Tibial nerve (tissue), 4 donors: ENCODE measurements at regions not wholly inside any gene's neighbourhood (a gene's known extent, or its start where the extent isn't known, plus 50 kb on each side); places are given as distances from the start of the nearest gene placed in this dataset.

Experiments
- DNase-seq, 2 donors: peaks; one replicate each; pipeline ENCODE4 v3.0.0-alpha.2; 2019; ENCODE audit warnings: low spot score in 2 of 2
- H3K27ac ChIP-seq, 4 donors: fragments of 200-600 bp; sonication (generic) in 3 of 4; one replicate each; pipeline ENCODE4 v1.5.1; 2017 to 2019; ENCODE audit warnings: mild to moderate bottlenecking in 1 of 4
- H3K27me3 ChIP-seq, 2 donors: fragments of 200-600 bp; sonication (generic) in 1 of 2; one replicate each; pipeline versions ENCODE4 v1.5.1 to v1.6.0; 2017 to 2019
- H3K36me3 ChIP-seq, 3 donors: fragments of 200-600 bp; sonication (generic); one replicate each; pipeline ENCODE4 v1.5.1; 2018 to 2019
- H3K4me1 ChIP-seq, 4 donors: fragments of 200-600 bp; sonication (generic) in 3 of 4; one replicate each; pipeline ENCODE4 v1.5.1; 2017 to 2019
- H3K4me3 ChIP-seq, 4 donors: fragments of 200-600 bp; sonication (generic) in 3 of 4; one replicate each; pipeline ENCODE4 v1.5.1; 2017 to 2019; ENCODE audit warnings: mild to moderate bottlenecking in 1 of 4, moderate library complexity in 1 of 4
- H3K9me3 ChIP-seq, 4 donors: fragments of 200-600 bp; sonication (generic) in 3 of 4; one replicate each; pipeline ENCODE4 v1.5.1; 2017 to 2019
- EP300 ChIP-seq, 2 donors: sonication (generic); formaldehyde crosslinking; IDR thresholded peaks; one replicate each; pipeline ENCODE4 v1.6.1; 2017; ENCODE audit warnings: antibody characterized with exemption in 2 of 2, mild to moderate bottlenecking in 1 of 2
- POLR2A ChIP-seq, 2 donors: fragments of 450-650 bp; IDR thresholded peaks; one replicate each; pipeline ENCODE4 v1.6.1; 2017; ENCODE audit warnings: antibody characterized with exemption in 2 of 2, mild to moderate bottlenecking in 2 of 2, moderate library complexity in 2 of 2
- WGBS, 2 donors: methylation state at CpG; one replicate each; pipeline ENCODE4 v1.1.5; 2018; 5-methylcytosine and 5-hydroxymethylcytosine counted together
- TF ChIP-seq, protein P1 (sequence below), 5 experiments: fragments of 200-600 bp in 3 of 5; fragments of 450-650 bp in 2 of 5; sonication (generic) in 3 of 5; IDR thresholded peaks; one replicate each; pipeline ENCODE4 v1.5.1; 2016 to 2019; ENCODE audit warnings: antibody characterized with exemption in 5 of 5, mild to moderate bottlenecking in 3 of 5, moderate library complexity in 2 of 5

DNA sequence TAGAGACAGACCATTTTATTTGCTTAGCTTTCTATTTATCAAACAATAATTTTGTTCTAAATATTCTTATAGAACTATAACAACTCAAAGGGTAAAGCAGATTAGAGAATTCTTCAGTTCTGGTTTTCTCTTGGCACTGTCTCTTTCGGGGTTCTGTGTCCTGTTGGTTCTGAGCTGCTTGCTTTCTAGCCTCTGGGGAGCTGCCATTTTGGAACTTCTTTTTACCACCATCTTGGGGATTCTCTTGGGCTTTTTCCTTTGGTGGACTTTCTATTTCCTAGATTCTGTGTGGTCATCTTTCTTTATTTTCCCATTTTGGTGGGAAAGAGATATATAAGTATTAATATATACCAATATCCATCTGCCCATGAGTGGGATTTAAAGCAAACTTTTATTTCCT lies 467.7 kb downstream of the PCNX1 start:
- no peak overlapping the region for H3K27ac ChIP-seq
- no peaks in the 10 kb centered on the region for H3K36me3 ChIP-seq
- no peak for DNase-seq
- peaks cover 0 to 25% (median 13%) of the 10 kb centered on the region in 4 donors for H3K4me1 ChIP-seq
- no peaks in the 10 kb centered on the region for H3K27me3 ChIP-seq
- TF ChIP-seq EP300 (IDR thresholded peaks at IDR 0.05) (no peak), POLR2A (IDR thresholded peaks at IDR 0.05) (no peak)
- TF ChIP-seq, protein P1, sequence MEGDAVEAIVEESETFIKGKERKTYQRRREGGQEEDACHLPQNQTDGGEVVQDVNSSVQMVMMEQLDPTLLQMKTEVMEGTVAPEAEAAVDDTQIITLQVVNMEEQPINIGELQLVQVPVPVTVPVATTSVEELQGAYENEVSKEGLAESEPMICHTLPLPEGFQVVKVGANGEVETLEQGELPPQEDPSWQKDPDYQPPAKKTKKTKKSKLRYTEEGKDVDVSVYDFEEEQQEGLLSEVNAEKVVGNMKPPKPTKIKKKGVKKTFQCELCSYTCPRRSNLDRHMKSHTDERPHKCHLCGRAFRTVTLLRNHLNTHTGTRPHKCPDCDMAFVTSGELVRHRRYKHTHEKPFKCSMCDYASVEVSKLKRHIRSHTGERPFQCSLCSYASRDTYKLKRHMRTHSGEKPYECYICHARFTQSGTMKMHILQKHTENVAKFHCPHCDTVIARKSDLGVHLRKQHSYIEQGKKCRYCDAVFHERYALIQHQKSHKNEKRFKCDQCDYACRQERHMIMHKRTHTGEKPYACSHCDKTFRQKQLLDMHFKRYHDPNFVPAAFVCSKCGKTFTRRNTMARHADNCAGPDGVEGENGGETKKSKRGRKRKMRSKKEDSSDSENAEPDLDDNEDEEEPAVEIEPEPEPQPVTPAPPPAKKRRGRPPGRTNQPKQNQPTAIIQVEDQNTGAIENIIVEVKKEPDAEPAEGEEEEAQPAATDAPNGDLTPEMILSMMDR (IDR thresholded peaks at IDR 0.05) = no peak
- 95 to 97% methylated on average over 1 of the region's 1 CpG for WGBS, 2 donors
- H3K4me3 ChIP-seq = no peak overlapping the region
- peaks cover 0 to 7% (median 0%) of the 10 kb centered on the region in 4 donors for H3K9me3 ChIP-seq

GRCh38 chr14:71377099-71377498 lies 469.8 kb downstream of the PCNX1 start:
- no peak for DNase-seq
- Histone ChIP-seq H3K4me3 (no peak overlapping the region), H3K27ac (no peak overlapping the region), H3K27me3 (no peaks in the 10 kb centered on the region), H3K4me1 (peaks cover 0 to 33% (median 8%) of the 10 kb centered on the region in 4 donors), H3K36me3 (no peaks in the 10 kb centered on the region), H3K9me3 (peaks cover 0 to 7% (median 0%) of the 10 kb centered on the region in 4 donors)
- WGBS, 2 donors = 91 to 98% methylated on average over 16 to 23 of the region's 28 CpGs
- TF ChIP-seq POLR2A (IDR thresholded peaks at IDR 0.05) (no peak), EP300 (IDR thresholded peaks at IDR 0.05) (no peak)
- TF ChIP-seq, protein P1 (IDR thresholded peaks at IDR 0.05) = no peak

DNA sequence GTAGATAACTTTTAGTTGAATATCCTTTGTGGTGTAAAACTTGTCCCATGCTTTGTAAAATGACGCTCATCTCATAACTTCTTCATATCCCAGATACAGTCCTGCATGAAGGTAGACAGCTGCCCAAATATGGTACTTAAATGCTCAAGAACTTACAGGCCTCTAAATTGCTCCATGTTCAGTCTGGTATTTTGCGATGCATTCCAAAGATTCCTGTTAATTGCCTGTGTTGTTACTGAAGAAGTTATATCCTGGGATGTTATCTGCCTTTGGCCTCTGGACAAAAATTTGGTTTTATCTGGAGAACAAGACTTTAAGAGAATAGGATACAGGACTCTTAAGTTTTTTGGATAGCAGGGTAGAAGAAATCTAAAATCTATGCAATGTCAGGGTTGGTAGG lies 473.0 kb downstream of the PCNX1 start:
- Histone ChIP-seq H3K9me3 (peaks cover 0 to 7% (median 0%) of the 10 kb centered on the region in 4 donors), H3K27ac (no peak overlapping the region), H3K36me3 (no peaks in the 10 kb centered on the region), H3K4me1 (peaks cover 0 to 29% (median 2%) of the 10 kb centered on the region in 4 donors), H3K4me3 (no peak overlapping the region), H3K27me3 (no peaks in the 10 kb centered on the region)
- TF ChIP-seq POLR2A (IDR thresholded peaks at IDR 0.05) (no peak), EP300 (IDR thresholded peaks at IDR 0.05) (no peak)
- TF ChIP-seq, protein P1 (IDR thresholded peaks at IDR 0.05) = no peak
- DNase-seq = no peak
- WGBS, 2 donors = 85 to 89% methylated on average over 2 of the region's 2 CpGs

DNA sequence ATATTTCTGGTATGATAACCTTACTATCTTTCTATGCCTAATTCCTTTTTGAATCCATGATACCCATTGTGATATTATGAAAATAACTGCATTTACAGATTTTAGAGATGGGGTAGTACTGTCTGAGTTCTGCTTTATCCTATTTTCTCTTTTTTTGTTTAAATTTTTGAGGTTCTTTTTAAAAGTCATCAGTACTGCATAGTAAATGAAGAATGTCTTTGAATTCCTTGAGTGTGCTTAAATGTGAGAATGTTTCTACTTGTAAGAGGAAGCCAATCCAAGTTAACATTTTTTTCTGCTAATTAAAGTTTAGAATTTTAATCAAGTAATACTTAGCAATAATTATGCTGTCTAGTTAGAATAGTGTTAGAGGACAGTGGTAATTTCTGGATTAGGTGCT lies 474.6 kb downstream of the PCNX1 start:
- H3K27me3 ChIP-seq = no peaks in the 10 kb centered on the region

DNA sequence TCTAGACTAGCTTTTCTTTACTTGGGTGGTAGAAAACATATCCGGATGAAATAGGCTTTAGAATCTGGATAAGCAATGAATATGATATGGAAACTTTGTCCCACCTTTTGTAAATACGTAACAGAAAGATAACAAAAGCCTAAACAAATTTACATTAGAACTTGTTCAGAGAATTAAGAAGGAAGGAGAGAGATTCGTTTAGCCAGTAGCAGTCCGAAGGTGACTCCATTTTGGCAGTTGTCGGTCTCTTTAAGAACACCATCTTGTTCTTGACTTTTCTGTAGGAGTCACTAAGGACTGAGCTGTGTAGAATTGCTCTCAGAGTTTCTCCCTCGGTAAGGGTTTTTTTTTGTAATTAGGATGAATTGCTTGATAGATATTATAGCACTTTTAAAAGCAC lies 475.1 kb downstream of the PCNX1 start:
- no peaks in the 10 kb centered on the region for H3K36me3 ChIP-seq
- DNase-seq = no peak
- TF ChIP-seq EP300 (IDR thresholded peaks at IDR 0.05) = no peak
- no peaks in the 10 kb centered on the region for H3K27me3 ChIP-seq
- peaks cover 0 to 31% (median 2%) of the 10 kb centered on the region in 4 donors for H3K4me1 ChIP-seq
- no peak overlapping the region for H3K27ac ChIP-seq
- WGBS, 2 donors = 89 to 90% methylated on average over 6 of the region's 6 CpGs
- H3K4me3 ChIP-seq = no peak overlapping the region
- H3K9me3 ChIP-seq = peaks cover 0 to 3% (median 0%) of the 10 kb centered on the region in 4 donors

More for the DNA sequence above, 474.6 kb downstream of the PCNX1 start:
- no peak for DNase-seq
- Histone ChIP-seq H3K4me1 (peaks cover 0 to 31% (median 2%) of the 10 kb centered on the region in 4 donors), H3K36me3 (no peaks in the 10 kb centered on the region), H3K27ac (no peak overlapping the region), H3K9me3 (peaks cover 0 to 7% (median 0%) of the 10 kb centered on the region in 4 donors), H3K4me3 (no peak overlapping the region)
- TF ChIP-seq POLR2A (IDR thresholded peaks at IDR 0.05) = no peak
- TF ChIP-seq, protein P1 (IDR thresholded peaks at IDR 0.05) = no peak
- no peak for TF ChIP-seq EP300 (IDR thresholded peaks at IDR 0.05)

DNA sequence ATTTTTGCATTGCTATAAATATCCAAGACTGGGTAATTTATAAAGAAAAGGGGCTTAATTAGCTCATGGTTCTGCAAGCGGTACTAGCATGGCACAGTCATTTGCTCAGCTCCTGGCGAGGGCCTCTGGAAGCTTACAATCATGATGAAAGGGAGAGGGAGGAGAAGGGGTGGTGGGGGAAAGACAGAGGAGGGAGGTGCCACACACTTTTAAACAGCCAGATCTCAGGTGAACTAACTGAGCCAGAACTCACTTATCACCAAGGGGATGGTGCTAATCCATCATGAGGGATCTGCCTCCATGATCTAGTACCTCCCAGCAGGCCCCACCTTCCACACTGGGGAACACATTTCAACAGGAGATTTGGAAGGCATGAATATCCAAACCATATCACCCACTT lies 476.3 kb downstream of the PCNX1 start:
- H3K27ac ChIP-seq = no peak overlapping the region
- no peaks in the 10 kb centered on the region for H3K36me3 ChIP-seq
- 94 to 98% methylated on average over 2 of the region's 2 CpGs for WGBS, 2 donors
- no peaks in the 10 kb centered on the region for H3K27me3 ChIP-seq
- no peaks in the 10 kb centered on the region for H3K9me3 ChIP-seq
- no peak overlapping the region for H3K4me3 ChIP-seq
- H3K4me1 ChIP-seq = peaks cover 0 to 31% (median 2%) of the 10 kb centered on the region in 4 donors
- TF ChIP-seq POLR2A (IDR thresholded peaks at IDR 0.05) = no peak
- no peak for TF ChIP-seq EP300 (IDR thresholded peaks at IDR 0.05)
- TF ChIP-seq, protein P1 (IDR thresholded peaks at IDR 0.05) = no peak
- DNase-seq = no peak
